Neural progenitor cell (in vitro differentiated cells): ENCODE measurements at regions not wholly inside any gene's neighbourhood (a gene's known extent, or its start where the extent isn't known, plus 50 kb on each side); places are given as distances from the start of the nearest gene placed in this dataset.

Experiments
- CTCF ChIP-seq: fragments of 200-600 bp; sonication (generic); IDR thresholded peaks from 2 replicates; pipeline ENCODE4 v1.5.1; 2017; ENCODE audit warnings: antibody characterized with exemption, mild to moderate bottlenecking
- EZH2 ChIP-seq: fragments of 200-600 bp; sonication (generic); IDR thresholded peaks from 2 replicates; pipeline ENCODE4 v1.6.1; 2017; ENCODE audit warnings: antibody characterized with exemption, mild to moderate bottlenecking, moderate library complexity
- EZH2phosphoT487 ChIP-seq: fragments of 200-600 bp; sonication (generic); IDR thresholded peaks from 2 replicates; pipeline ENCODE4 v1.6.1; 2017; ENCODE audit warnings: antibody characterized with exemption

DNA sequence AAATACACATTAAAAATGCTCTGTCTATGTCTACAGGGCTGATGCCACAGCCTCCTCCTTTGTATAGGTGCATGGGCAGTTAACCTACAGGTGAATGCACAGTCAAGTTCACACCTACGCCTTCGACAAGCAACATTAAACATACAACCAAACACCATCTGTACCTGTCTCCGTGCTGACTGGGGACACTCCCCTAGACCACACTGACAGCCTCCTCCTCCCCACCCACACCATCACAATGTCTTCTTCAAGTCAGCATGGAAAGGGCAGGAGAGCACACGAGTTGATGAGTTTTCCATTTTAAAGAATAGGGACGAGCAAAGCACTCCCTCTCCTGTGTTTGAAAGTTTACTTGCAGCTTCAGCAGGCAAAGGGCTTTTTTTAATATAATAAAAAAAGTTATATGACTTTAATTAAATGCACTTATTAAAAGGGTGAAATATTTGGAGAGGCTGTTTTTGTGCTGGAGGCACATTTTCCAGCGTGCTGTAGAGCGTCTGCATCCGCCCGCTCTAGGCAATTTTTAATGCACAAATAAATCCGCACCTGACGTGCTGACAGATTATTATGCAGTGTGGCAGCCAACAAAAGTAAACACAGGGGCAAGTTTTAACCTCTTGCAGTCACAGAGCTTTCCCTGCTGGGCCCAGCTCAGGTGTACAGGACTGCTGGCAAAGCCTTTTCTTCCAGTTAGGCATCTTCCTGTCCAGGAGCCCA is 367.9 kb downstream of the SOX9 start:
- TF ChIP-seq CTCF (no peak), EZH2 (no peak), EZH2phosphoT487 (no peak)
